ENCODE measurements at regions not wholly inside any gene's neighbourhood (a gene's known extent, or its start where the extent isn't known, plus 50 kb on each side); places are given as distances from the start of the nearest gene placed in this dataset.

DNA sequence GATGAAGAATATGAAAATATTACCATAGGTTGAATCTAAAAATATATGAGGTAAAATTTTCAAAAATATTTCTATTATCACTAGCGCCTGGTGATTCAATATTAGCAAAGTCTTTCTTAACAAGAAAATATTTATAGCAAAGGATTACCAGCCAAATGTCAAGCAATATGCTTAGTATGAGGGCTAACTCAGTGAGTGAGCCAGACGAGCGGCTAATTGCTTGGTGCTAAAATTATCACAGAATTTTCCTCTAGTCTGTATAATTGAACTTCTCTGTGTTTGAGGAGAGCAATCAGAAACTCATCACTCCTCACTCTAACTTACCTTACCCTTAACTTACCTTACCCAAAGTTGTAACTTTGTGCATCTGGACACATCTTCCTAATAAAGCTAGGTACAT is 304.9 kb upstream of the PRR16 start:
- no peaks in the 10 kb centered on the region for H3K4me1 ChIP-seq
- H3K9me3 ChIP-seq = no peaks in the 10 kb centered on the region
- H3K27ac ChIP-seq = no peak overlapping the region
- no peak overlapping the region for H3K4me3 ChIP-seq
- DNase-seq = no peak
- no peaks in the 10 kb centered on the region for H3K36me3 ChIP-seq (ENCODE audit: low read depth, missing control alignments)
- intact Hi-C loops (cut with DNase I; ENCODE audit: low total_unique reads) = no loop called here
- TF ChIP-seq, protein P1, sequence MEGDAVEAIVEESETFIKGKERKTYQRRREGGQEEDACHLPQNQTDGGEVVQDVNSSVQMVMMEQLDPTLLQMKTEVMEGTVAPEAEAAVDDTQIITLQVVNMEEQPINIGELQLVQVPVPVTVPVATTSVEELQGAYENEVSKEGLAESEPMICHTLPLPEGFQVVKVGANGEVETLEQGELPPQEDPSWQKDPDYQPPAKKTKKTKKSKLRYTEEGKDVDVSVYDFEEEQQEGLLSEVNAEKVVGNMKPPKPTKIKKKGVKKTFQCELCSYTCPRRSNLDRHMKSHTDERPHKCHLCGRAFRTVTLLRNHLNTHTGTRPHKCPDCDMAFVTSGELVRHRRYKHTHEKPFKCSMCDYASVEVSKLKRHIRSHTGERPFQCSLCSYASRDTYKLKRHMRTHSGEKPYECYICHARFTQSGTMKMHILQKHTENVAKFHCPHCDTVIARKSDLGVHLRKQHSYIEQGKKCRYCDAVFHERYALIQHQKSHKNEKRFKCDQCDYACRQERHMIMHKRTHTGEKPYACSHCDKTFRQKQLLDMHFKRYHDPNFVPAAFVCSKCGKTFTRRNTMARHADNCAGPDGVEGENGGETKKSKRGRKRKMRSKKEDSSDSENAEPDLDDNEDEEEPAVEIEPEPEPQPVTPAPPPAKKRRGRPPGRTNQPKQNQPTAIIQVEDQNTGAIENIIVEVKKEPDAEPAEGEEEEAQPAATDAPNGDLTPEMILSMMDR (IDR thresholded peaks at IDR 0.05) = no peak
- no peak for TF ChIP-seq POLR2A (IDR thresholded peaks at IDR 0.05)
- WGBS, 2 donors = 91 to 95% methylated on average over 3 of the region's 3 CpGs
- H3K27me3 ChIP-seq = no peaks in the 10 kb centered on the region

DNA sequence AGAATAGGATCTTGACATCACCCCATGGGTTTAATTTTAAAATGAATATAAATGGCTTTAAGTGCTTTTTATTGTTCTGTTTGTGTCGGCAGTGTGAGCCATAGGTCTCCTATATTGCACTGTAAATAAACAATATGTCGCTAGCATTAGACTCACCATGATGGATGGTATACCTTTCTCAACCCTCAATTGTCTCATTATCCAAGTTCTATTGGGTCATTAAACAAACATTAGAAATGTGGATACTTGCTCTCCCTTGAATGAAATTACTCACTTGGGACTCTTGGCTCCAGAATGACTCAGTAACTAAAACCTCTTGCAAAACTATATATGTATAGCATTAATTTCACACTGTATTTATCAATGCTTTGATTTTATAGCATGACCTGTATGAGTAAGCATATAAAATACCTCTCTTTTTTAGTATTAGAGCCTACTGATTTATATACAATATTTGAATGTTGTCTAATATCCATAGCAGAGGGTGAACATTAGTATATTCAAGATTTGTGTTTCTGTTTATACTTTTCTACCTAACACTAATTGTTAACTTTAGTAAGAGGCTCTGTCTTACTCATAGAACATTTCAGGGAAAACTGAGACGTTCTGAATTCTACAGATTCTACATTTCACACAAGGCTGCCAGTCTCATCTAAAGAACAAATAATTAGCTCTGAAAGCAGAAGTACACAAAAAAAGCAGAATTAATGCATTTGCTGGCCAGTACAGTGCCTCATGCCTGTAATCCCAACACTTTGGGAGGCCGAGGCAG is 303.8 kb upstream of the PRR16 start:
- Histone ChIP-seq H3K4me3 (no peak overlapping the region), H3K9me3 (no peaks in the 10 kb centered on the region), H3K27me3 (no peaks in the 10 kb centered on the region), H3K27ac (no peak overlapping the region), H3K4me1 (no peaks in the 10 kb centered on the region), H3K36me3 (ENCODE audit: low read depth, missing control alignments) (no peaks in the 10 kb centered on the region)
- no peak for DNase-seq
- WGBS, 2 donors = 74 to 78% methylated on average over 4 of the region's 4 CpGs
- intact Hi-C loops (cut with DNase I; ENCODE audit: low total_unique reads) = no loop called here
- TF ChIP-seq, protein P1 (IDR thresholded peaks at IDR 0.05) = no peak
- no peak for TF ChIP-seq POLR2A (IDR thresholded peaks at IDR 0.05)

DNA sequence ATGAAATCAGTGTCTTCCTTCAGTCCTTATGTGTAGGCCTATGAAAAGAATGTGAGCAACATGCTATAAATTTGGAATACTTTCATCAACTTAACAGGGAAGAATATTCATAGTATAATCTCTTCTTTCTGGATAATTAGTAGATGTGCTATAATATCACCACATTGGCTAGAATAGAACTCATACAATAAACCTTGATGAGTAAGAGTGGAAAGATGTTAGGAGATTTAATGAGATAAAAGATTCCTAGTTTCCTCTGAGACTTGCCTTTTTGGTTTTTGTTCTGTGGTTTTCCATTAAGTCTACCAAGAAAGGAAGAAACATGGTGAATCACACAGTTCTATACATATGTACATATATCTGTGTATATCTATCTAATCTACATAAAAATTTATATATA is 301.8 kb upstream of the PRR16 start:
- H3K4me1 ChIP-seq = no peaks in the 10 kb centered on the region
- no peak overlapping the region for H3K4me3 ChIP-seq
- no peaks in the 10 kb centered on the region for H3K9me3 ChIP-seq
- H3K27me3 ChIP-seq = no peaks in the 10 kb centered on the region
- TF ChIP-seq, protein P1 (IDR thresholded peaks at IDR 0.05) = no peak
- no peak for TF ChIP-seq POLR2A (IDR thresholded peaks at IDR 0.05)
- intact Hi-C loops (cut with DNase I; ENCODE audit: low total_unique reads) = no loop called here
- H3K36me3 ChIP-seq (ENCODE audit: low read depth, missing control alignments) = no peaks in the 10 kb centered on the region
- no peak for DNase-seq
- H3K27ac ChIP-seq = no peak overlapping the region

DNA sequence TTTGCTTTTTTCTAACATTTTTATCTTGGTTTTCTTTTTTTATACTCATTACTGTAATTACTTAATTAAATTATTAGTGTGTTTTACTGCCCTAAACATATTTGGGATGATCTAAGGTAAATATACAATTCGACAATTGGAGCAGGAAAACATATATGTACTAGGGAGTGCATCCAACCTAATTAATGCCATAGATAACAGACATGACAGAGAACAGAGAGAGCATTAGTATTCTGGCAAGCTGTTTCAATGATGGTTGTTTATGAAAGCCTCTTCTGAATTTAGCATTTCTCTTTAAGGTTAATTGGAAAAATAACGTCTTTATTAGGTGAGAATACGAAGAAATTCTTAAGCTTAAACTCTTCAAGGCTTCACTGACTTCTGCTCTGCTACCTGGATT is 300.1 kb upstream of the PRR16 start:
- TF ChIP-seq, protein P1 (IDR thresholded peaks at IDR 0.05) = no peak
- no peak for TF ChIP-seq POLR2A (IDR thresholded peaks at IDR 0.05)
- H3K4me3 ChIP-seq = no peak overlapping the region

DNA sequence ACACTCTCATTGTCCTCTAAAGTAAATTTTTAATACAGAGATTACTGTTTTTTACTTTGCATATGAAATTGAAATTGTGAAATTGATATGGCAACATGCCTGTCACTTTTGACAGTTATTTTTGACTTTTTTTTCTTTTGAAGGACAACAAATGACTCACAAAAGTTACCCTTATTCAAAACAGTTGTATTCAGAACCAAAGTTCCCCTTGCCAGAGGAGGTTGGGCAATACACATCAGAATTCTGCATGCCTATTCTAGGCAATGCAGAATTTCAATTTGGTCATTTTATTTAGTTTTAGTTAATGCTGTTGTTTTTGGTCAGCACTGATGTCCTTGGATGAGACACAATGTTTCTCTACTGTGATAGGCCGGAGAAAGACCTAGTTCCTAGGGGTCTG is 299.1 kb upstream of the PRR16 start:
- Histone ChIP-seq H3K4me1 (no peaks in the 10 kb centered on the region), H3K4me3 (no peak overlapping the region), H3K27me3 (no peaks in the 10 kb centered on the region), H3K36me3 (ENCODE audit: low read depth, missing control alignments) (no peaks in the 10 kb centered on the region), H3K9me3 (no peaks in the 10 kb centered on the region), H3K27ac (no peak overlapping the region)
- DNase-seq = no peak
- TF ChIP-seq POLR2A (IDR thresholded peaks at IDR 0.05) = no peak
- TF ChIP-seq, protein P1 (IDR thresholded peaks at IDR 0.05) = no peak
- WGBS, 2 donors = 27 to 61% methylated on average over 1 of the region's 1 CpG
- intact Hi-C loops (cut with DNase I; ENCODE audit: low total_unique reads) = no loop called here

More for the DNA sequence above, 300.1 kb upstream of the PRR16 start:
- DNase-seq = no peak
- H3K9me3 ChIP-seq = no peaks in the 10 kb centered on the region
- H3K27me3 ChIP-seq = no peaks in the 10 kb centered on the region
- H3K27ac ChIP-seq = no peak overlapping the region
- H3K4me1 ChIP-seq = no peaks in the 10 kb centered on the region
- intact Hi-C loops (cut with DNase I; ENCODE audit: low total_unique reads) = no loop called here
- no peaks in the 10 kb centered on the region for H3K36me3 ChIP-seq (ENCODE audit: low read depth, missing control alignments)
- WGBS, 2 donors = 63 to 64% methylated on average over 3 of the region's 3 CpGs
